K562 (cell line): ENCODE measurements at regions not wholly inside any gene's neighbourhood (a gene's known extent, or its start where the extent isn't known, plus 50 kb on each side); places are given as distances from the start of the nearest gene placed in this dataset.

Experiments used
- CHD7 ChIP-seq: fragments of 200-600 bp; sonication (generic); IDR thresholded peaks from one replicate; pipeline ENCODE4 v1.6.1; 2012; ENCODE audit warnings: mild to moderate bottlenecking, low read depth, low read length, inconsistent platforms
- SAFB2 ChIP-seq: fragments of 200-400 bp; formaldehyde crosslinking; IDR thresholded peaks from 2 replicates; pipeline ENCODE4 v1.6.1; 2018; ENCODE audit warnings: borderline replicate concordance, low read length, low read depth, moderate library complexity; ENCODE audit not compliant: severe bottlenecking
- ZNF407 ChIP-seq: fragments of 450-650 bp; IDR thresholded peaks from 2 replicates; pipeline ENCODE4 v1.6.1; 2016; ENCODE audit warnings: low read depth
- ZNF740 ChIP-seq, 3 experiments: fragments of 200-800 bp in 1 of 3; sonication (Bioruptor generic) in 1 of 3; sonication (generic) in 1 of 3; formaldehyde crosslinking in 1 of 3; IDR thresholded peaks; 2 replicates each; pipeline versions ENCODE4 v1.6.1 to v1.8.0; 2016 to 2022; ENCODE audit warnings: mild to moderate bottlenecking in 2 of 3, missing compliant biosample characterization in 2 of 3, missing genetic modification characterization in 2 of 3, missing genetic modification reagents in 1 of 3

GRCh38 chrX:40266490-40267333 is 169.0 kb upstream of the BCOR start (continued):
- TF ChIP-seq ZNF407 (no peak), ZNF740 (CRISPR knock-in tag; IDR thresholded peaks at IDR 0.05) (no peak), ZNF740 (tag; IDR thresholded peaks at IDR 0.05) (no peak), CHD7 (no peak), SAFB2 (no peak)
